ENCODE measurements at regions not wholly inside any gene's neighbourhood (a gene's known extent, or its start where the extent isn't known, plus 50 kb on each side); places are given as distances from the start of the nearest gene placed in this dataset.

DNA sequence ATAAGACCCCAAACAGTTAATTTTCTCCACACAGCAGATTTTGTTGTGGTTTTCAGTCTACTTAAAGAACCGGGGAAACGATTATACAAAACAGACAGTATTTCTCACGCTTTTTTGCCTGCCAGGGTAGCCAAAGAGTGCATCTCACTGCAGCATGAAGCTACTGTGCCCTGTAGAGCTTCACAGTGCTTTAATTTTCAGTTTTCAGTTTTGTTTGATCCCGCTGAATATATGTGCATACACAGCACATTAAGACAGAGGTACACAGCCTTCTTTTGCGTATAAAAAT, 215.0 kb downstream of the TEX29 start:
- no peaks in the 10 kb centered on the region for H3K36me3 Mint-ChIP-seq
- peaks cover 0 to 2% (median 0%) of the 10 kb centered on the region in 6 donors for H3K9me3 Mint-ChIP-seq
- no peak overlapping the region for H3K4me3 Mint-ChIP-seq
- peaks cover 2 to 12% of the 10 kb centered on the region in 2 donors for H3K4me1 Mint-ChIP-seq
- no peak overlapping the region for H3K27ac Mint-ChIP-seq
- DNase-seq = no peak
- peaks cover 14 to 20% (median 16%) of the 10 kb centered on the region in 3 donors for H3K27me3 Mint-ChIP-seq (ENCODE audit: low read depth in 3 of 3)

DNA sequence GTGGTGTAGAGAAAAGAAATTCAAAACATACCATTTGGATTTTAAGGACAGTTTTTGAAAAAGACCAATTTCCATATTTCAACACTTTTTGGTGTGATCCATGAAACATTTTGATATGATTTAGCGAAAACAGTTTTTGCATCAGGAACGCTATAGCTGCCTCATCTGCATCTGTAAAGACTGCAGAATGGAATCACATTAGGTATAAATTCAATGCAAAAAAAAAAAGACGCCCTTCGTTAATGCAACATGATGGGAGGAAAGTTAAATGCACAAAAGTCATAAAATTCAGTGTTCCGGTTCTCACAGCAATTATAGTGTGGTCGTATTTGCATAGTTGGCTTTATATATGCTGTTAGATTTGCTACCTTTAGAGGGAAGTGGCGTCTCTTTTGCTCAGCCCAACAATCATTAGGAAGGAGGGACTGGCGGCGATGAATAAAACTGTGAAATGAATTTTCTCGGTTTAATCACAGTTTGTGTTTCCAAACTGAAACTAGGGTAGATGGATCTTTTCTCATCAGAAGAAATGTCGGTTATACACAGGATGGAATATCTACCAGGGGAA, 215.7 kb downstream of the TEX29 start:
- Mint-ChIP-seq H3K4me3 (no peak overlapping the region), H3K4me1 (peaks cover 2 to 12% of the 10 kb centered on the region in 2 donors), H3K9me3 (peaks cover 0 to 2% (median 0%) of the 10 kb centered on the region in 6 donors), H3K36me3 (no peaks in the 10 kb centered on the region), H3K27ac (no peak overlapping the region), H3K27me3 (ENCODE audit: low read depth in 3 of 3) (peaks cover 12 to 22% (median 16%) of the 10 kb centered on the region in 3 donors)
- no peak for DNase-seq

DNA sequence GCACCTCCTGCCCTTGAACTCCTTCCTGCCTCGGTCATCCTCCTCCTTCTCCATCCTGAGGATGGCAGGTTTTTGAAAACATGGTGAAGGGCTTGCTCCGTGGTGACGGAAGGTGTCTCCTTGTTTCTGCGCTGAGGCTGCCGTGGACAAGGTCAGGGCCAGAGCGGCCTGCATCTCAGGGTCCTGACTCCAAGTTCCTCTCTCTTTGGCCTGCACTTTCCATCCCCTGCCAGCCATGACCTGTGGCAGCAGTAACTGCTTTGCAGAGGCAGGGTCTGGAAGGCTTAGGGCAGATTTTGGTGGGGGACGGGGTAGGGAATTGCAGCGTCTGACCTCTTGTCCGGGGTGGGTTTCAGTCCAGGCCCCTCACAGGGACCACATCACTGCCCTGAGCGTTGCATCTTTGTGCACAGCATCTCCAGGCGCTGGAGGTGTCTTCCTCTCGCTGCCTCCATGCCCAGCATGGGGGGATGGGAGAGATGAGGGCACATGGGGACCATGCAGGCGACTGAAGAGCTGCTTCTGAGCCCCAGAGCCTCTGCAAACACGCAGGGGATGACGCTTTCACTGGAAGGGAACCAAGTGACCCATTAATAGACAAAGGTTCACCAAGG, 216.8 kb downstream of the TEX29 start:
- Mint-ChIP-seq H3K27ac (no peak overlapping the region), H3K27me3 (ENCODE audit: low read depth in 3 of 3) (peaks cover 12 to 22% (median 16%) of the 10 kb centered on the region in 3 donors), H3K4me1 (peaks cover 2 to 12% of the 10 kb centered on the region in 2 donors), H3K9me3 (peaks cover 0 to 2% (median 0%) of the 10 kb centered on the region in 6 donors), H3K4me3 (no peak overlapping the region), H3K36me3 (no peaks in the 10 kb centered on the region)
- DNase-seq = no peak

DNA sequence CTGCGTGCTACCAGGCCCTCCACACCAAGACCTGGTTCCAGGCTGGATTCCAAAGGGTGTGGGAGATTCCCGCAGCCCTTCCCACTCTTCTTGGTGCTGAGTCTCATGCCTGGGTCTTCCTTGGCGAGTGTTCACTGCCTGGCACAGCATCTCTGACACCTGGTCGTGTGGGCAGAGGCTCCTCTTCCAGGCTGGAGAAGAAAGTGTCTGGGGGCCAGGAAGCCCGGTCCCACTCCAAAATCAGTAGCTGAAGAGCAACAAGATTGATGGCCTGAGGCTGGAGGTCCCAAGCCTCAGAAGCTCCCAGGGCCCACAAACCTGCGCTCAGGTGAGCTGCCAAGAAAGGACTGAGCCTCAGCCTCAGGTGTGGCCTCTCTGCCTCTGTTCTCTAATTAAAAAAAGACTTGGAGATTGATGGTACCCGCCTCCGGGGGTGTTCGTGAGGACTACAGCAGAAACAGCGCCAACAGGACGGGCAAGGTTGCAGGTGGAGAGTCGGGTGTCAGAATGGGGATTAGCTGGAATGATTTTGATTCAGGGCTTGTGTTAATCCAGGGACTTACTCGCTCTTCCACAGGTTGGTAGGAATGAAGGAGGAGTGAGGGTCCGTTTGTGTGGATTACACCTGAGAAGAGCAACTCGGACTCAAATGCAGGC, 217.5 kb downstream of the TEX29 start:
- Mint-ChIP-seq H3K4me3 (no peak overlapping the region), H3K4me1 (peaks cover 2 to 12% of the 10 kb centered on the region in 2 donors), H3K36me3 (no peaks in the 10 kb centered on the region), H3K27me3 (ENCODE audit: low read depth in 3 of 3) (peaks cover 12 to 19% (median 16%) of the 10 kb centered on the region in 3 donors), H3K9me3 (peaks cover 0 to 2% (median 0%) of the 10 kb centered on the region in 6 donors), H3K27ac (no peak overlapping the region)
- DNase-seq = no peak

DNA sequence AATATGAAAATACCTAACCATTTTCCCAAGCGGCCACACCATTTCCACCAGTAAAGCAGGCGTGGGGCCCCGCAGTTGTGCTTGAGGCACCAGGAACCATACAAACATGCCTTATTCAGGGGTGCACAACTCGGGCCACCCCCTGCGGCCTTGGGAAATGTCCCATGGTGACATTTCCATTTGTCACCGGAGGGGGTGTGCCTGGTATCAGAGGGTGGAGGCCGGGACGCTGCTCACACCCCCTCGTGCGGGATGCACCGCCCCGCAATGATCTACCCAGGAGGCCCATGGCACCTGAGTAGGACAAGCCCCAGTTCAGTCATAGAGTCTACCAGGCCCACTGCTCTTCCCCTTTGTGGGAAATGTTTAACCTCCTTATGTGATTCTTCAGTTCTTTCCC, 218.8 kb downstream of the TEX29 start:
- H3K9me3 Mint-ChIP-seq = no peaks in the 10 kb centered on the region
- no peak for DNase-seq
- H3K4me3 Mint-ChIP-seq = no peak overlapping the region
- no peak overlapping the region for H3K27ac Mint-ChIP-seq
- peaks cover 12 to 20% (median 14%) of the 10 kb centered on the region in 3 donors for H3K27me3 Mint-ChIP-seq (ENCODE audit: low read depth in 3 of 3)
- no peaks in the 10 kb centered on the region for H3K36me3 Mint-ChIP-seq
- peaks cover 2 to 12% of the 10 kb centered on the region in 2 donors for H3K4me1 Mint-ChIP-seq

DNA sequence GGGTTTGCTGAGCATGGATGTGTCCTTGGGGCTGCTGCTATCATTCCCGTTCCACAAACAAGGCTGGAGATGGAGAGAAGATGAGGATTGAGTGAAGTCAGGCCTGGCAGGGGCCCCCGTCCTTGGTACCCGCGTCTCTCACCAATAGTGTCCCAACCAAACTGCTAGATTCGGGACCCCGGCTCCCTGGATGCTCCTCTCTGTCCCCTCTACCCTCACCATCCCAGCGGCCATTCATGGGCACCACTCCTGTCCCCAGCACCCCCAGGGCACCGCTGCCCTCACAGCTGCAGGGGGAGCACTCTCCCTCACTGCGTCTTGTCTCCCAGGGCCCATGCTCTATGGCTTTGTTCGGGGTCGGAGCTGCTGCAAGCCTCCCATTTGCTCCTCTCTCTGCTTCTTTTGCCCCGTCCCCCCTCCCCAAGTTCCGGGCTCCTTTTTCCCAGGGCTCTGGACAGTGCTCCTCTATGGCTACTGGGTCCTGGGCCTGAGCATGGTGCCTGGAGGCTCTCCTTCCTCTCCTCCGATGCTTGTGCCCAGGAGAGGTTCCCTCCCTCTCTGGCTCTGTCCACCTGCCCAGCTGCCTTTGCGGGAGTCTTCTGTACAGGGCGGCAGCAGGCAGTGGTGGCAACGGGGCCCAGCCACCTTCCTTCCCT, 219.5 kb downstream of the TEX29 start:
- H3K27ac Mint-ChIP-seq = no peak overlapping the region
- no peak overlapping the region for H3K4me3 Mint-ChIP-seq
- no peaks in the 10 kb centered on the region for H3K9me3 Mint-ChIP-seq
- DNase-seq = no peak
- H3K4me1 Mint-ChIP-seq = peaks cover 2 to 9% of the 10 kb centered on the region in 2 donors
- no peaks in the 10 kb centered on the region for H3K36me3 Mint-ChIP-seq
- peaks cover 8 to 17% (median 12%) of the 10 kb centered on the region in 3 donors for H3K27me3 Mint-ChIP-seq (ENCODE audit: low read depth in 3 of 3)

DNA sequence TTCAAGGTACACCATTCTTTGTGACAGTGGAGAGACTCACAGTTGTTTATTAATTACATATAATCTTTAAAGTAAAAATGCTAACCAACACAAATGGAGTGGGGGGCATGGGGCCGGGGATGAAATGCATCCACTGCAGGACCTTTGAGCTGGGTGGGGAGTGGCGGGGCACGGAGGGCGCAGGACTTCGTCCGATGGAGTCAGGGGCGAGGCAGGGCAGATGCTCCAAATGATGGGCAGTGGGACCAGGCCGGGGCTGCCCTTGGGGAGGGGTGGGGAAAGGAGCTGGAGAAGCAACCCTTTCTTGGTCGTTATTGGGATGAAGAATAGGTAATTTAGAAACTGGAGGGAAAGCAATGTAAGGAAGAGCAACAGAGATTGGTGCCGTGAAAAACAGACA, 220.0 kb downstream of the TEX29 start:
- Mint-ChIP-seq H3K27me3 (ENCODE audit: low read depth in 3 of 3) (peaks cover 6 to 11% (median 11%) of the 10 kb centered on the region in 3 donors), H3K27ac (no peak overlapping the region), H3K4me3 (no peak overlapping the region), H3K9me3 (no peaks in the 10 kb centered on the region), H3K4me1 (peaks cover 0 to 3% of the 10 kb centered on the region in 2 donors), H3K36me3 (no peaks in the 10 kb centered on the region)
- DNase-seq = no peak

DNA sequence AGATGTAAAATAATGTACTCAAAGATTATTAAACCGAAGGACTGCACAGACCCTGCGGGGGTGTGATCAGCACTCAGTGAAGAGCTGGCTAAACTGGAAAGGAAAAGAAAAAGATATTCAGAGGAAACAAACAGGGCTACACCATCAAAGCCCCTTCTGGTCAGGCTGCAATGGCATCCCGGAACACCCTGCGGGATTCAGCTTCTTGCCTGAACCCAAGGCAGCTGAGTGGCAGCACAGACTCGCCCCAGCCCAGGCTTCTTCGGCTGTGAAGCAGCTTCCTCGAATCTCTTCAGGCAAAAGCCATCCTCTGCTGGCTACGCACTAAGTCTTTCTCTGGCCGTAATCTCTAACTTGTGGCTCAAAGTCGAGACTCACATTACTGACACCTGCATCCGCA, 220.9 kb downstream of the TEX29 start:
- Mint-ChIP-seq H3K9me3 (no peaks in the 10 kb centered on the region), H3K4me1 (no peaks in the 10 kb centered on the region), H3K27me3 (ENCODE audit: low read depth in 3 of 3) (peaks cover 5 to 11% (median 9%) of the 10 kb centered on the region in 3 donors), H3K4me3 (no peak overlapping the region), H3K27ac (no peak overlapping the region), H3K36me3 (no peaks in the 10 kb centered on the region)
- no peak for DNase-seq

DNA sequence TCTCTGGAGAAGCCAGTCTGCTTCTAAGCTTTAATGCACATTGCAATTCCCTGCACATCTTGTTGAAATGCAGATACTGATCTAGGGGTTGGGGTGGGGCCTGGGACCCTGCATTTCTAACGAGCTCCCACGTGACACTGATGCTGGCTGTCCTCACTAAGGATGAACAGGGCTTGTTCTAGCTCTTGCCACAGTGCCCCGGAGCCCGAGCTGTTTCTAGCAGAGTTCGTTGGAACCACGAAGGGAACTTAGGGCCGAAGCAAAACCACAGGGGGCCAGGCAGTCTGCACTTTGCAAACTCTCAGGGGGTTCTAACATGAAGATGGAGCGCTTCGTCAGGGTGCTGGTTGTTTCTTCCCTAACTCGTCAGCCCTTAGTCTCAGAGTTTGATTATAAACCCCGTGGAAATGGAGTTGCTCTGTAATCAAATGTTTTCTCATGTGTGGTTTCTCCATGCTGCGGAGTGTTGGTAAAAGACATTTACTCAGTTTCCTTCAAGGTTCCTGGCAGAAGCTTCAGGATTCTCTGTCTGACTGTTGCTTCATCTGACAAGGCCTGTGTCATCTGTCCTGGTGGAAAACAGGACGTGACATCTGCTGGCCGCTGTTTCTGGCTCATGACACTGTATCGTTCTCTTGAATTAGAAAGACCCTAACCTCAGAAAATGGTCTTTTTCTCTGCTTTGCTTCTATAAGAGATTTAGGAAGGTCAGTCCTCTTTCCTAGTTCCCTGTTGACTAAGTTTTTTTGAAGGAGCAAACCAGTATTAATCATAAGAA, 221.5 kb downstream of the TEX29 start:
- H3K27me3 Mint-ChIP-seq (ENCODE audit: low read depth in 3 of 3) = peaks cover 3 to 11% (median 6%) of the 10 kb centered on the region in 3 donors
- no peak overlapping the region for H3K27ac Mint-ChIP-seq
- no peaks in the 10 kb centered on the region for H3K4me1 Mint-ChIP-seq
- no peaks in the 10 kb centered on the region for H3K36me3 Mint-ChIP-seq
- H3K4me3 Mint-ChIP-seq = no peak overlapping the region
- no peaks in the 10 kb centered on the region for H3K9me3 Mint-ChIP-seq
- no peak for DNase-seq

DNA sequence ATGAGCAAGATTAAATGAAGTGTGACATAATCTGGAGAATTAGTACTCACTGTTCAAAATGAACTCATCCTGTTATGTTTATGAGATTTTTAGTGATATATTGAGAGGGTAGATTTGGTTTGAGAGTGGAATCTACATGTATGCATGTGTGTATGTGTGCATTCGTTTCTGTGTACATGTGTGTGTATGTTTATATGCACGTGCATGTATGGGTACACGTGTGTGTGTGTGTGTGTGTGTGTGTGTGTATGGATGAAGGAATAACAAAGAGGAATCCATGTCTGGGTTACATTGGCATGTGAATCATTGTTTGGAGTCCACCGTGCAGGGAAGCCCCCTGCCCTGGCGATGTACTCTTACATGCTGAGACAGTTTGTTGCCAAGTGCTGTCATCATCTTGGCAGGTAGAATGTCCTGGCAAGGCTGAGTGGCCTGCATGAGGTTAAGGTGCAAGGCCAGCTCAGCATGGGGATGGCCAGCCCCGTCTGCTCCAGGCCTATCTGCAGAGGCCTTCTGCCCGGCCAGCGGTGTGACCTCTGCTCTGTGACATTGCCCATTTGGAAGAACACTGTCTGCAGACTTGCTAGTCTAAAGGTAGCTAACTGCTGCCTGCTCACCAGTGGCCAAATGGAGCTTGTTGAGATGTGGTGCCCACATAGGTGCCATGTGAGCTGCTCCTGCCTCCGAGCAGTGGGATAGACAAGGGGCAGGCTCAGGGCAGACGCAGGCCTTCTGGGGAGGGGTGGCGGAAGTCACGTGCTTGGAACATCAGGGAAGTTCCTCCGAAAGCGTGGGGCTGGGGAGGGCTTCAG, 222.3 kb downstream of the TEX29 start:
- Mint-ChIP-seq H3K27me3 (ENCODE audit: low read depth in 3 of 3) (peaks cover 3 to 11% (median 5%) of the 10 kb centered on the region in 3 donors), H3K9me3 (no peaks in the 10 kb centered on the region), H3K36me3 (no peaks in the 10 kb centered on the region), H3K27ac (no peak overlapping the region), H3K4me3 (no peak overlapping the region), H3K4me1 (no peaks in the 10 kb centered on the region)
- no peak for DNase-seq

DNA sequence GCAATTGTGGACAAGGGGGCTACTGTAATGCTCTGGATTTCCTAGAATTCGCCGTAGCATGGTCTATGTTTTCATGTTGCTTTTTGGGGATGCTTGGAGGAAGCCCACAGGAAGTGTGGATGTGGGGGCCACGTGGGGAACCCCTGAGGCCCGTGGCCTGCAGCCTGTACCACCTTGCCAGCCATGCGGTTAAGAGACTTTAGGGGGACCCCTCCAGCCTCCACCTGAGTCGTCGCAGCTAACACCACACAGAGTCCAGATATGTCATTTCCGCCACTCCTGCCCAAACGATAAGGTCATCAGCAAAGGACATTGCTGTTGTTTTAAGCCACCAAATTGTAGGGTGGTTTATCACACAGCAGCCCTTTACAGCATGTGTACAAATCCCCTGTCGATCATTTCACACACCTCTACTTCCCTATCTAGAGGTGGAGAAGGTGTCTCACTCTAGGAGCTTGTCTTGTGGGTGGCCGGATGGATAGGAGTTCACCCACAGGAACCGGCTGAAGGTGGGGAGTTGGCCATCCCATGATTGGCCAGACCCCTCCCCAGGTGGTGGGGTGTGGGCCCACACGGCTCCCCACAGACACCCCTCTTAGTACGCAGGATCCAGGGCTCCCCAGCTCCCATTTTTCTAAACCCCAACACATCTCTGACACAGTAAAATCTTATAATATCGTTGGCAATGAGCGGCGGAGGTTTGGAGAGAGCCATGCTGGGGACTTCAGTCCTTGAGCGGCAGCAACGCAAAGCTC, 226.7 kb downstream of the TEX29 start:
- H3K4me1 Mint-ChIP-seq = peaks cover 11 to 20% of the 10 kb centered on the region in 2 donors
- H3K27ac Mint-ChIP-seq = no peak overlapping the region
- H3K4me3 Mint-ChIP-seq = no peak overlapping the region

DNA sequence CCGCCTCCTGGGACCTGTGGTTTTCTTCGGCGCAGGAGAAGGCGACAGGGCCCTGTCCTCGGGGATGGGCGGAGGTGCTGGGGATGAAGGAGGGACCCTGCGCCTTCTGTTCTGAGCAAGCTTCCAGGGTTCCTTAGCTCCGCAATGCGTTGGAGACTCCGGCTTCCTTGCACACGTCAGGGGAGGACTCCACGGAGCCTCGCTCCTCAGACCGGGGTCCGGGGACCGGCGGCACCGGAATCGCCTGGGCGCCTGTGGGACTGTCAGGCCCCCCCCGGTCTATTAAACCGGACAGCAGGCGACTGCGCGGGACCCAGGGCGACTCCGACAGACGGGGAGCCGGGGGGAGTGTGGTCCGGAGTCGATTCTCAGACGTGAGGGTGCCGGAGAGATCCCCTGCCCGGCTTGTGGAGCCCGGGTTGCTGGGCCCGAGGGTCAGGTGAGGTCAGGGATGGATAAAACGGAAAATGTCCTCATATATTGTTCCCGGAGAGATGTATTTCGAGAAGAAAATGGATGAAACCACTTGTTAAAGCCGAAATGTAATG, 227.4 kb downstream of the TEX29 start:
- DNase-seq = no peak
- Mint-ChIP-seq H3K27me3 (ENCODE audit: low read depth in 3 of 3) (peaks cover 0 to 10% (median 2%) of the 10 kb centered on the region in 3 donors), H3K4me1 (peaks cover 11 to 20% of the 10 kb centered on the region in 2 donors), H3K36me3 (no peaks in the 10 kb centered on the region), H3K27ac (no peak overlapping the region), H3K9me3 (no peaks in the 10 kb centered on the region), H3K4me3 (no peak overlapping the region)

More for the DNA sequence above, 226.7 kb downstream of the TEX29 start:
- H3K36me3 Mint-ChIP-seq = no peaks in the 10 kb centered on the region
- peaks cover 0 to 10% (median 2%) of the 10 kb centered on the region in 3 donors for H3K27me3 Mint-ChIP-seq (ENCODE audit: low read depth in 3 of 3)
- DNase-seq = no peak
- no peaks in the 10 kb centered on the region for H3K9me3 Mint-ChIP-seq

Data from immature natural killer cell (primary cell).